ENCODE measurements at regions not wholly inside any gene's neighbourhood (a gene's known extent, or its start where the extent isn't known, plus 50 kb on each side); places are given as distances from the start of the nearest gene placed in this dataset.

GRCh38 chr6:77373955-77374354 lies 89.3 kb downstream of the HTR1B start:
- DNase-seq = peak in 1 of 2 donors; percentile 28
- Histone ChIP-seq H3K9me3 (no peaks in the 10 kb centered on the region), H3K4me1 (peaks cover 0 to 10% (median 0%) of the 10 kb centered on the region in 4 donors), H3K27ac (no peak overlapping the region), H3K36me3 (no peaks in the 10 kb centered on the region), H3K27me3 (no peaks in the 10 kb centered on the region), H3K4me3 (no peak overlapping the region)
- TF ChIP-seq EP300 (IDR thresholded peaks at IDR 0.05) = no peak
- TF ChIP-seq POLR2A (IDR thresholded peaks at IDR 0.05) = no peak
- TF ChIP-seq, protein P1, sequence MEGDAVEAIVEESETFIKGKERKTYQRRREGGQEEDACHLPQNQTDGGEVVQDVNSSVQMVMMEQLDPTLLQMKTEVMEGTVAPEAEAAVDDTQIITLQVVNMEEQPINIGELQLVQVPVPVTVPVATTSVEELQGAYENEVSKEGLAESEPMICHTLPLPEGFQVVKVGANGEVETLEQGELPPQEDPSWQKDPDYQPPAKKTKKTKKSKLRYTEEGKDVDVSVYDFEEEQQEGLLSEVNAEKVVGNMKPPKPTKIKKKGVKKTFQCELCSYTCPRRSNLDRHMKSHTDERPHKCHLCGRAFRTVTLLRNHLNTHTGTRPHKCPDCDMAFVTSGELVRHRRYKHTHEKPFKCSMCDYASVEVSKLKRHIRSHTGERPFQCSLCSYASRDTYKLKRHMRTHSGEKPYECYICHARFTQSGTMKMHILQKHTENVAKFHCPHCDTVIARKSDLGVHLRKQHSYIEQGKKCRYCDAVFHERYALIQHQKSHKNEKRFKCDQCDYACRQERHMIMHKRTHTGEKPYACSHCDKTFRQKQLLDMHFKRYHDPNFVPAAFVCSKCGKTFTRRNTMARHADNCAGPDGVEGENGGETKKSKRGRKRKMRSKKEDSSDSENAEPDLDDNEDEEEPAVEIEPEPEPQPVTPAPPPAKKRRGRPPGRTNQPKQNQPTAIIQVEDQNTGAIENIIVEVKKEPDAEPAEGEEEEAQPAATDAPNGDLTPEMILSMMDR (IDR thresholded peaks at IDR 0.05) = no peak
- TF ChIP-seq POLR2AphosphoS5 (IDR thresholded peaks at IDR 0.05) = no peak
- intact Hi-C loops (cut with DNase I; ENCODE audit: low total_unique reads) = no loop called here
- 16 to 27% (median 24%) methylated on average over 3 of the region's 3 CpGs for WGBS, 5 donors

DNA sequence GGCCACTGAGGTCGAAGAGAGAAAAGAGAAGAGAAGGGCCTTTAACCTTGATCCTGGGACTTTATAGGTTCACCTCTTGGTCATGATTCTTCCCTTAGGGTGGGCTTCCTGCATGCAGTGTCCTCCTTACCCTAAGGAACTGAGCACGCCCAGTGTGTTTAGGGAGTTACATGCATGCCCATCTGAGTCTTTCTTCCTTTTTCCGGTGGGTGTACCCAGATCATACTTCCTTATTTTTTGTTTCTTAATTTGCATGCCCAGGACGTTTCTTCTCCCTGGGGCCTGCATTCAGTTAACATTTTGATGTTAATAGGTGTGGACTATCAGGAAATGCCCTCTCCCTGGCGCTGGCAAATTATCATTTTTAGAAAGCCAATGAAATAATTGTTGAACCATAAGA lies 91.5 kb downstream of the HTR1B start:
- no peak for DNase-seq
- intact Hi-C loops (cut with DNase I; ENCODE audit: low total_unique reads) = no loop called here
- TF ChIP-seq EP300 (IDR thresholded peaks at IDR 0.05) = no peak
- no peak for TF ChIP-seq POLR2AphosphoS5 (IDR thresholded peaks at IDR 0.05)
- no peak for TF ChIP-seq POLR2A (IDR thresholded peaks at IDR 0.05)
- TF ChIP-seq, protein P1 (IDR thresholded peaks at IDR 0.05) = no peak
- H3K27me3 ChIP-seq = no peaks in the 10 kb centered on the region
- no peaks in the 10 kb centered on the region for H3K36me3 ChIP-seq
- no peak overlapping the region for H3K27ac ChIP-seq
- 63 to 70% (median 70%) methylated on average over 5 of the region's 5 CpGs for WGBS, 5 donors
- peaks cover 0 to 10% (median 0%) of the 10 kb centered on the region in 4 donors for H3K4me1 ChIP-seq
- H3K4me3 ChIP-seq = no peak overlapping the region
- H3K9me3 ChIP-seq = no peaks in the 10 kb centered on the region

DNA sequence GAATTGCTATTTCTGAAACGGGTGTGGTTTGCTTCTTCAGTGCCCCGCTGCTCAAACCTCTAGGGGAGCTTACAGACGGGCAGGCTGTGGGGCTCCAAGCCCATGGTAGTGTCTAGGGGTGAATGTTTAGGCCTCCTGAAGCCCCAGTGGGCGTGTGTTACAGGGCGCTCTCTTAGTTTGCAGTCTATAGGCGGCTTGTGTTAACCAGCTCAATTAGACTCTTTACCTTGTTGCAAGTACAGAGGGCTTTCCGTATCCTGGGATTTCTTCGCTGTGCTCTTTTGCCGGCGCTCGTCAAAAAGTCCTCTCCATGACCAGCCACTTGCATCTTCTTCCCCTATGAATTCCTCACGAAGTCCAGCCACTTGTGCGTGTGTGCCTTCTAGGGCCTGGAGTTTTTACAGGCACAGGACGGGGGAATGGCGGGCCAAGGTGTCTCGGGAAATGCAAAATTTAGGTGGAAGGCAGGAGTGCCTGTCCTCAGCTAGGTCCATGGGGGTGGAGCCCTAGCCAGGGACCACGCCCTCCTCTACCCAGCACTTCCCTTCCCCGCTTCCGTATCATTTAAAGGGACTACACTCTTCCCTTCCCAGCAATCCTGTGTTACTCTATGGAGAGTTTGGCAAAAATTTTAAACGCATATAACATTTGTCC lies 94.5 kb downstream of the HTR1B start:
- DNase-seq = peak; percentile 26 to 30
- intact Hi-C loops (cut with DNase I; ENCODE audit: low total_unique reads) = no loop called here
- Histone ChIP-seq H3K4me3 (peak overlapping the region; percentile 38 to 52 (median 44)), H3K36me3 (no peaks in the 10 kb centered on the region), H3K27ac (peak overlapping the region in 4 of 5 donors; percentile 6 to 37 (median 18)), H3K27me3 (no peaks in the 10 kb centered on the region), H3K9me3 (no peaks in the 10 kb centered on the region), H3K4me1 (peaks cover 0 to 6% (median 0%) of the 10 kb centered on the region in 4 donors)
- TF ChIP-seq EP300 (IDR thresholded peaks at IDR 0.05) (no peak), POLR2A (IDR thresholded peaks at IDR 0.05) (no peak), POLR2AphosphoS5 (IDR thresholded peaks at IDR 0.05) (no peak)
- TF ChIP-seq, protein P1 (IDR thresholded peaks at IDR 0.05) = no peak
- 30 to 54% (median 38%) methylated on average over 20 of the region's 20 CpGs for WGBS, 5 donors

- Histone ChIP-seq H3K4me3 (no peak overlapping the region), H3K9me3 (peaks cover 4 to 8% (median 6%) of the 10 kb centered on the region in 4 donors), H3K4me1 (no peaks in the 10 kb centered on the region), H3K27me3 (no peaks in the 10 kb centered on the region), H3K27ac (no peak overlapping the region), H3K36me3 (no peaks in the 10 kb centered on the region)
- TF ChIP-seq POLR2A (IDR thresholded peaks at IDR 0.05) = no peak
- TF ChIP-seq, protein P1 (IDR thresholded peaks at IDR 0.05) = no peak
- no peak for TF ChIP-seq POLR2AphosphoS5 (IDR thresholded peaks at IDR 0.05)
- no peak for TF ChIP-seq EP300 (IDR thresholded peaks at IDR 0.05)
- intact Hi-C loops (cut with DNase I; ENCODE audit: low total_unique reads) = no loop called here
- DNase-seq = no peak
- 61 to 75% (median 66%) methylated on average over 2 of the region's 2 CpGs for WGBS, 5 donors
Observed at GRCh38 chr6:77366798-77367197, 96.5 kb downstream of the HTR1B start.
